HCT116 (cell line): ENCODE measurements at regions not wholly inside any gene's neighbourhood (a gene's known extent, or its start where the extent isn't known, plus 50 kb on each side); places are given as distances from the start of the nearest gene placed in this dataset.

Experiments
- ATAC-seq: fragments of 200-7000 bp; cut with Tn5 transposase; 2 replicates; pipeline ENCODE4 v1.9.1; 2020; ENCODE audit warnings: mild to moderate bottlenecking, moderate library complexity
- BruUV-seq: library from RNA; stranded (reverse); fragments of 400-500 nt; replicated peaks from 2 replicates; lab custom pipeline; 2021; lab: Mats Ljungman, UMichigan
- CTCF ChIA-PET: fragments of 300-600 bp; sonication (Branson Sonifier 250); formaldehyde crosslinking; loops from one replicate; lab custom pipeline; 2021; ENCODE audit warnings: antibody characterized with exemption; lab: Charles Lee
- POLR2A ChIA-PET: fragments of 300-600, 350-600 bp; sonication (Branson Sonifier 250); formaldehyde crosslinking; loops from one replicate; lab custom pipeline; 2021; ENCODE audit warnings: antibody characterized with exemption; lab: Charles Lee
- RAD21 ChIA-PET, 2 experiments: fragments of 300-600 bp; sonication (Branson Sonifier 250); formaldehyde crosslinking; loops; one replicate each; lab custom pipeline; 2023; ENCODE audit warnings: low total read pairs in 2 of 2; ENCODE audit not compliant: uncharacterized antibody in 2 of 2, unreplicated experiment in 2 of 2, low non-redundant PET in 1 of 2; lab: Charles Lee
- DNase-seq: peaks from one replicate; pipeline ENCODE4 v3.0.0-alpha.2; 2010; ENCODE audit warnings: low read depth, low spot score
- H2AFZ ChIP-seq: fragments of 200-600 bp; shearing (Covaris generic), sonication (generic); 2 replicates; pipeline ENCODE4 v1.6.1; 2017; ENCODE audit warnings: low read depth, mixed run types, mixed read lengths, antibody characterized with exemption, low read length; ENCODE audit not compliant: poor library complexity, severe bottlenecking
- H3K27ac ChIP-seq: 2 replicates; pipeline ENCODE4 v1.5.1; 2012; ENCODE audit warnings: low read depth, low read length
- H3K27me3 ChIP-seq: fragments of 200-600 bp; sonication (generic); 2 replicates; pipeline ENCODE4 v1.6.1; 2016; ENCODE audit warnings: mixed run types, low read length, mixed read lengths; ENCODE audit not compliant: insufficient read depth
- H3K36me3 ChIP-seq, 2 experiments: fragments of 200-500 bp in 1 of 2; fragments of 200-600 bp in 1 of 2; sonication (Bioruptor generic) in 1 of 2; sonication (generic) in 1 of 2; 2 replicates each; pipeline versions ENCODE4 v1.5.1 to v1.6.1; 2014 to 2016; ENCODE audit warnings: low read length in 2 of 2, inconsistent platforms in 1 of 2, mixed read lengths in 1 of 2, mixed run types in 1 of 2; ENCODE audit not compliant: insufficient read depth in 2 of 2, control insufficient read depth in 1 of 2
- H3K4me1 ChIP-seq, 2 experiments: fragments of 200-600 bp in 1 of 2; sonication (generic) in 1 of 2; 2 replicates each; pipeline versions ENCODE4 v1.5.1 to v1.6.1; 2012 to 2017; ENCODE audit warnings: low read length in 2 of 2, inconsistent platforms in 1 of 2, mild to moderate bottlenecking in 1 of 2, mixed read lengths in 1 of 2, mixed run types in 1 of 2, moderate library complexity in 1 of 2; ENCODE audit not compliant: insufficient read depth in 2 of 2, control insufficient read depth in 1 of 2
- H3K4me2 ChIP-seq: fragments of 200-600 bp; sonication (generic); 2 replicates; pipeline ENCODE4 v1.6.1; 2017; ENCODE audit warnings: mixed run types, low read length, mixed read lengths
- H3K4me3 ChIP-seq, 2 experiments: fragments of 200-600 bp in 1 of 2; sonication (generic) in 1 of 2; replicated peaks in 1 of 2; 2 replicates each; pipeline ENCODE4 v1.5.1; 2011 to 2016; ENCODE audit warnings: low read length in 2 of 2, control low read depth in 1 of 2, low read depth in 1 of 2, mild to moderate bottlenecking in 1 of 2, mixed read lengths in 1 of 2, mixed run types in 1 of 2
- H3K79me2 ChIP-seq: fragments of 200-600 bp; sonication (generic); 2 replicates; pipeline ENCODE4 v1.6.1; 2017; ENCODE audit warnings: mild to moderate bottlenecking, mixed run types, low read length, moderate library complexity, mixed read lengths; ENCODE audit not compliant: insufficient read depth
- H3K9ac ChIP-seq: fragments of 200-600 bp; sonication (generic); 2 replicates; pipeline ENCODE4 v1.6.1; 2016; ENCODE audit warnings: low read length, mixed read lengths
- H3K9me2 ChIP-seq: fragments of 200-600 bp; sonication (generic), shearing (Covaris generic); 2 replicates; pipeline ENCODE4 v1.6.1; 2017; ENCODE audit warnings: mixed run types, mild to moderate bottlenecking, moderate library complexity; ENCODE audit not compliant: insufficient read depth
- H3K9me3 ChIP-seq, 2 experiments: fragments of 200-500 bp in 1 of 2; fragments of 200-600 bp in 1 of 2; sonication (Bioruptor generic) in 1 of 2; sonication (generic) in 1 of 2; 2 replicates each; pipeline ENCODE4 v1.6.1; 2014 to 2017; ENCODE audit warnings: low read length in 2 of 2, mixed read lengths in 2 of 2, inconsistent platforms in 1 of 2, low read depth in 1 of 2, mild to moderate bottlenecking in 1 of 2, mixed run types in 1 of 2, moderate library complexity in 1 of 2; ENCODE audit not compliant: control insufficient read depth in 1 of 2, insufficient read depth in 1 of 2
- H4K20me1 ChIP-seq: fragments of 200-600 bp; sonication (generic), shearing (Covaris generic); 2 replicates; pipeline ENCODE4 v1.6.1; 2017; ENCODE audit warnings: mixed run types, mild to moderate bottlenecking, moderate library complexity; ENCODE audit not compliant: insufficient read depth
- ATF3 ChIP-seq: IDR thresholded peaks from 2 replicates; pipeline ENCODE4 v1.6.1; 2012
- CTCF ChIP-seq, 3 experiments: fragments of 200-600 bp in 1 of 3; sonication (generic) in 1 of 3; IDR thresholded peaks in 2 of 3; conservative IDR thresholded peaks in 1 of 3; 2 replicates each; pipeline ENCODE4 v1.5.1; 2012 to 2017; ENCODE audit warnings: low read depth in 2 of 3, low read length in 2 of 3, antibody characterized with exemption in 1 of 3, borderline replicate concordance in 1 of 3, control low read depth in 1 of 3, mild to moderate bottlenecking in 1 of 3, mixed read lengths in 1 of 3, mixed run types in 1 of 3, moderate library complexity in 1 of 3; ENCODE audit not compliant: insufficient read depth in 1 of 3
- EGR1 ChIP-seq: IDR thresholded peaks from 2 replicates; pipeline ENCODE4 v1.6.1; 2012; ENCODE audit warnings: low read depth
- ELF1 ChIP-seq: IDR thresholded peaks from 2 replicates; pipeline ENCODE4 v1.6.1; 2012; ENCODE audit warnings: low read depth, borderline replicate concordance
- EZH2 ChIP-seq: fragments of 200-600 bp; sonication (generic); IDR thresholded peaks from 2 replicates; pipeline ENCODE4 v1.6.1; 2017; ENCODE audit warnings: antibody characterized with exemption, mixed run types
- EZH2phosphoT487 ChIP-seq: fragments of 200-600 bp; IDR thresholded peaks from 2 replicates; pipeline ENCODE4 v1.6.1; 2018; ENCODE audit warnings: antibody characterized with exemption, borderline replicate concordance
- FOSL1 ChIP-seq: IDR thresholded peaks from 2 replicates; pipeline ENCODE4 v1.6.1; 2012; ENCODE audit warnings: low read depth
- MAX ChIP-seq: IDR thresholded peaks from 2 replicates; pipeline ENCODE4 v1.6.1; 2012
- SIN3A ChIP-seq: IDR thresholded peaks from 2 replicates; pipeline ENCODE4 v1.6.1; 2012; ENCODE audit warnings: low read depth
- SP1 ChIP-seq: IDR thresholded peaks from 2 replicates; pipeline ENCODE4 v1.6.1; 2012; ENCODE audit warnings: low read depth
- TCF7L2 ChIP-seq: IDR thresholded peaks from 2 replicates; pipeline ENCODE4 v1.7.0; 2011; ENCODE audit warnings: borderline replicate concordance, inconsistent platforms; ENCODE audit not compliant: insufficient read depth, insufficient read length; ENCODE audit errors: extremely low read depth
- ZBTB33 ChIP-seq: IDR thresholded peaks from 2 replicates; pipeline ENCODE4 v1.6.1; 2011; ENCODE audit warnings: mild to moderate bottlenecking, low read length, moderate library complexity; ENCODE audit not compliant: insufficient replicate concordance; ENCODE audit errors: extremely low read depth
- ZNF274 ChIP-seq: fragments of 200-500 bp; sonication (Bioruptor generic); IDR thresholded peaks from 2 replicates; pipeline ENCODE4 v1.6.1; 2014; ENCODE audit warnings: mild to moderate bottlenecking, low read depth, low read length, inconsistent platforms
- intact Hi-C: fragments of 100-400 bp; cut with micrococcal nuclease; formaldehyde crosslinking; loops from 2 replicates; pipeline ENCODE4 v1.10.0; 2022

GRCh38 chr14:30214461-30215090, 286.9 kb upstream of the PRKD1 start (continued):
- TF ChIP-seq ZBTB33 (no peak), MAX (no peak), EZH2phosphoT487 (no peak), ELF1 (no peak), SIN3A (no peak)

- no peak overlapping the region for H3K4me2 ChIP-seq
- H3K9me2 ChIP-seq: no peaks in the 10 kb centered on the region
- peaks cover 0 to 5% of the 10 kb centered on the region in 2 experiments; a peak in 2 of 4 replicates for H3K4me1 ChIP-seq
- CTCF ChIA-PET: no interaction called here
- H2AFZ ChIP-seq: no peak overlapping the region
- TF ChIP-seq SP1 (no peak), ZNF274 (no peak), TCF7L2 (no peak), EGR1 (no peak), ATF3 (no peak), ZBTB33 (no peak), ELF1 (no peak), EZH2 (no peak), FOSL1 (no peak), CTCF (IDR thresholded peaks at IDR 0.05 in 2 of 3, conservative IDR thresholded peaks at IDR 0.05 in 1 of 3; ENCODE audit: borderline replicate concordance in 1 of 3, insufficient read depth in 1 of 3, low read depth in 2 of 3, low read length in 2 of 3) (no peak)
- TF ChIP-seq, all 23 proteins: peak for 0
- ChIA-PET RAD21 (no interaction called here), POLR2A (no interaction called here)
- no TSS peak for BruUV-seq
- no peak overlapping the region for H3K27ac ChIP-seq
- no peaks in the 10 kb centered on the region for H3K9me3 ChIP-seq
- H3K79me2 ChIP-seq: no peaks in the 10 kb centered on the region
- intact Hi-C loops: no loop called here
- H3K27me3 ChIP-seq: no peaks in the 10 kb centered on the region
- H3K9ac ChIP-seq: no peak overlapping the region
- no peak for DNase-seq
- no peaks in the 10 kb centered on the region for H3K36me3 ChIP-seq
- H4K20me1 ChIP-seq: no peaks in the 10 kb centered on the region
- no peak overlapping the region for H3K4me3 ChIP-seq
- ATAC-seq: no peak
Measured at GRCh38 chr14:30218907-30219306, 291.3 kb upstream of the PRKD1 start.
